ENCODE measurements at regions not wholly inside any gene's neighbourhood (a gene's known extent, or its start where the extent isn't known, plus 50 kb on each side); places are given as distances from the start of the nearest gene placed in this dataset.

DNA sequence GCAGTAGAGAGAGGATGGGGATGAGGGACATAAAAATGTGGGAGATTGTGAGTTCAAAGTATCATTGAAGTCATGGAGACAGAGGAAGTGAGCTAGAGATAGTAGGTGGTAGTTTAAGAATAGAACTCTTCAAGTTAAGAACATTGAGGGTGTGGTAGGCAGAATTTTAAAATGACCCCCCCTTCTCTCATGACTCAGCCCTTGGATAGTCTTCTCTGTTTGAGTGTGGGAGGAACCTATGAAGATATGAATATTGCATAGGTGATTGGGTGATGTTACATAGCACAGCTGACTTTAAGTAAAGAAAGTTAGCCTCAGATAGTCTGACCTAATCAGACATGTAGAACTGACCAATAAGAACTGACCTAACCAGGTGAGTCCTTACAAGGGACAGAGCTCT is 418.6 kb downstream of the FOXO1 start:
- no peak for DNase-seq (ENCODE audit: low read depth, low spot score)

DNA sequence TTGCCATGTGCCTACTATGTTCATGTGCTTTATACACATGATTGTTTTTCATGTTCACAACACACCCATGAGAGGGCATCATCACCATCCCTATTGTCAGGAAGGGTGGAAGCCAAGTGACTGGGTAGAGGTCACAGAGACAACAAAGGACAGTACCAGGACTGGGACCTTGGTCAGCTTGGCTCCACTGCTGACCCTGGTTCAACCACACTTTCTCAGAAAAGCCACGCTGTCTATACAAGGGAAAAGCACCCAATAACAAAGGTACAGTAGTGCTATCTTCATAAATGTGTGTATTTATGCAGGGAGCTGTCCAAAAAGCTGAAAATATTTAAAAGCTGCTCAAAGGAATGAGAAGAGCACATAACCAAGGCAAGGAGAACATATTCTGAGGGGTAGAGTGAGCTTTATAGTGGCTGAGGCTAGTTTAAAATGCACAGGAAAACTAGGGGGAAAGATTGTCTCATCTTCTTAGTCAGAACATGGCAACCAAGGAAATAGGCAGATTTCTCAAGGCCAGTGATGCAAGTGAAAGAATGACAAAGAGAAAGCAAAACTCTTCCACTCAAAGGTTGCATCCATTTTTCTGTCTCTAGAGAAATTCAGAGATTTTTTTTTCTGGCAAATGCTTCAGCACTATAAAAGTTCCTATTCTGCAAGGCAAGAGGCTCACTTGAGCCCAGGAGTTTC is 415.0 kb downstream of the FOXO1 start:
- DNase-seq (ENCODE audit: low read depth, low spot score): no peak

DNA sequence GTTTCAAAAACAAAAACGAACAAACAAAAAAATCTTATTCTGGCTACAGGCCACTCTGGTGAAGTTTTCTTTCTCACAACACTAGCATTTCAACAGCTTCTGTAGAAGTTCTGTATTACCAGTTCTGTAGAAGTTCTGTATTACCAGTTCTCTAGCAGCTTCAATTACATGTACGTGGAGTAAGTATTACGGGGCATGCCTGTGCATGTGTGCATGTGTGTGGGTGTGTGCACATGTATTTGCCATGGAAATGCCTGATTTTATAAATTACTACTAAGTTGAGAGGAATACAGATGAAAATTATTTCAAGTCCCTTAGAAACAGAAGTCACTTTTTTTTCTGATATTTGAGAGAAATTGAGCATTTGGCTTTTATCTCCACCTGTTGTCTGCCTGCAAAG is 414.2 kb downstream of the FOXO1 start:
- no peak for DNase-seq (ENCODE audit: low read depth, low spot score)

DNA sequence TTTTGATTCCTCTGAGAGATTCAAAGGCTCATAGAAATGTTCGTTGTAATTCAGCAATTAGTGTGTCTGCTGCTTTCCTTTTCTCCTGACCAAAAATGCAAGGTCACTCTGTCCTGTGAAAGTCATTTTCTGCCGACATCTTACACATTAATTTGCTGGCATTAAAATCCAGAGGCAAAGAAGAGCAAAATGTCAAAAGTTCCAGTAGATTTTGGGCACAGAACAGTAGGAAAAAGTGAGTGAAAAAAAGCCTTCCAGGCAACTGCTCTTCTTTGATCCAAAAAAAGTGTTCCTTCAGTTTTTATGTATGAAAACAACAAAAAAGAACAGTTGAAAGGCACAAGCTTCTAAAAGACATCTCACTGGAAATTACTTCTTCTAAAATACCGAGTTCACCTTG is 413.8 kb downstream of the FOXO1 start:
- DNase-seq (ENCODE audit: low read depth, low spot score): no peak

DNA sequence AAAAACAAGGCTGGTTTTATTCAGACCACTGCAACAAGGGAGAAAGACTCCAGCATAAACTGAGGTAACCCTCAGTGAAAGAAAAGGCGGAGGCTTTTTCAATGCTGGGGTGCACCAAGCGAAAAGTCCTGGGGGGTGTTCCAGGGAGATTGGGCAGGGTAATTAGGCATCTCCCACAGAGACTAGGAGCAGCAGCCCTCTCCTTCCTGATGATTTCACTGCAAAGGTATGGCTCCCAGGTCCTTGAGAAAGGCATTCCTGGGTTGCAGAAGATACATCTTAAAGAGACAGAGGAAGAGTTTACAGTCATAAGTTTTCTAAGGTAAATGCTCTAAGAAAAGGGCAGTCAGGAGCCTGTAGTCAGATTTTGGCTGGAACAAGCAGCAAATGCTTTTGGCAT is 412.0 kb downstream of the FOXO1 start:
- peak; percentile 31 for DNase-seq (ENCODE audit: low read depth, low spot score)

DNA sequence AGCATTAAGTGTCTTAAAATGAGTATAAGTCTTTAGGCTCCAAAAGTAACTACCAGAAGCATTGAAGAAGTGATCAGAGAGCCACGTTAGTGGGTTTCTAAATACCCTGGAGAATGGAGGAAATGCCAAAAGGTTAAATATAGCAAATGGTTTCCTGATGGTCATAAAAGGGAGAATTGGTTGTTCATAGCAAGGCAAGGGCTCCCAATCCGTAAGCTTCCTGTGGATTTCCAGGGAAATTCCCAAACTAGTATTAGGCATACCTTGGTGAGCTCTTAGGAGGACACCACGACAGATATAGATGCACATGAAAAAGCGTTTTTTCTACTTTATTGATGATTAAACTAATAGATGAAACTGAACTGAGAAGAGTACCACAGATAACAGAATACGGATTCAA is 410.9 kb downstream of the FOXO1 start:
- DNase-seq (ENCODE audit: low read depth, low spot score): no peak

DNA sequence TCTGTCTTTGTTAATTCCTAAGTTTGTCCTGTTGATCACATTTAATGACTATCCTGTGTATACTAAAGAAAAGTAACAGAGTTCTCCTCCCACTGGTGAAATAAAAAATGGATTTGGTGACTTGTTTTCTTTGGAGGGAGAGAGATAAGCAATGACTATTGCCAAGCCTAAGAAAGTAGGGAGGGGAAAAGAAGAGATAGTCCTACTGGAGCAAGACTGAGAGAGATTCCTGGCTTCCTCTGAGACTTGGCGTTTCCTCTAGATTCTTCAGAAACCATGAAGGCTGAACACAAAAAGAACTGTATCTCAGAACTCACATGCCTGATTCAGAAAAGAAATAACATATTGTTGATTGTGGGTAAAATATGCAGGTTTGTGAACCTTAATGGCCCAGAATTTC is 406.5 kb downstream of the FOXO1 start:
- DNase-seq (ENCODE audit: low read depth, low spot score): no peak

DNA sequence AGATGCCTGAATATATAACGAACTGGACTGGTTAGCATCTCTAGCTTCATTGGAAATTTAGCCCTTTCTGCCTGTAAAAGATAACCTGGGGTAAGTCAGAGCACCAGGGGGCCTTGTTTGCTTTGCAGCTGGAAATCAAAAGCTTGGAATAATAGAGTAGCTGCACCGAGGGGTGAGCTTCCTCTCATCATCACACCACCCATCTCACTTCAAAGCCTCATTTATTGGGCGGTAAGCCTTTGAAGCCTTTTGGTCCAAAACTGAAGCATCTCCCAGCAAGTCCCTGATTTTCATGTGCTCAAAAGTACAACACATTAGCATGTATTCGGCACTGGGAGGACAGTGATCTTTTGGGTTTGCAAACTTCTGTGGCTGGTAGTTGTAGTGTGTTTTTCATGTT is 405.1 kb downstream of the FOXO1 start:
- no peak for DNase-seq (ENCODE audit: low read depth, low spot score)

DNA sequence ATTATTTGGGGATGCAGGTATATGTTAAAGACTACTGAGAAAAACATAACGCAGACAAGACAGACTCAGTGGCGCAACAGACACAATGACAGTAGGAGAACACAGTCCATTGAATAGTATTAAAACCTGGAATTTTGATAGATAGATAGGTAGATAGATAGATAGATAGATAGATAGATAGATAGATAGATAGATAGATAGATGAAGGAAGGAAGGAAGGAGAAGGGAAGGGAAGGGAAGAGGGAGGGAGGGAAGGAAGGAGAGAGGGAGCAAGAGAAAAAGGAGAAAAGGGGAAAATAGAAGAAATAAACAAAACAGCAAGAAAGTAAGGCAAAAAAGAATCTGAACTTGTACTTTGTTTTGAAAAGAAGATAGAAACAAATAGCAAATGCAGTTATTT is 404.5 kb downstream of the FOXO1 start:
- no peak for DNase-seq (ENCODE audit: low read depth, low spot score)

DNA sequence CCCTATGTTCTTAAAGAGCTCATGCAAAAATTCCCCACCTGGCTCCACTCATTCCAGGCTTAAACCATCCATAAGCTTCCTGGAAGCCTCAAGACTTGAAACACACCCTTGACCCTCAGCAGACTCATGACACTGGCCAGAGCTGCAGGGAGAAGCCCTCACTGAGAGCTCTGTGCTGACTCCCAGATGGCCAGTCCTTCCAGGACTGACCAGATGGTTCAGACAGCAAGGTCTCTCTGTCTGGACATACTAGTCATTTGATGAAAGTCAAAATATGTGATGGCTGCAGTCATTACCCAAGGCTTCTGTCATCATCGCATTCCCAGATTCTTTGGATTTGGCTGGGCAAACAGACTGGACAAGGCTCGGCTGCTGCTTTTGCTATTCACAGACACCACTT is 397.4 kb downstream of the FOXO1 start:
- DNase-seq (ENCODE audit: low read depth, low spot score): no peak

DNA sequence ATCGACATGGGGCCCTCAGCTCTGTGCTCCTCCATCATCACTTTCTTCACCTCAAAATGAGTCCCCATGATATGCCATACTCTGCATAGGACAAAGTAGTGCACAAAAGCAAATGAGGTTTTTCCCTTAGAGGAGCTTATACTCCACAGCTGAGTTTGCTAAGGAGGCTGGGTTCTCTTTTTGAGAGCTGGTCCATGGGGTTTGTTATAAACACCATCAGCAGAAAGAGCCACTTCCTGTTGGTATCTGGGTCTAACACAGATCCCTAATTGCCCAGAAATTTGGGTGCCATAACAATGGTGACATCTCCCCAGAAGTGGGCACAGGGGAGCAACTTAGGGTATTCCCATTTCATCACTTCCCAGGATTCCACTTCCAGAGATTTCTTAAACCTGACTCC is 395.7 kb downstream of the FOXO1 start:
- no peak for DNase-seq (ENCODE audit: low read depth, low spot score)

DNA sequence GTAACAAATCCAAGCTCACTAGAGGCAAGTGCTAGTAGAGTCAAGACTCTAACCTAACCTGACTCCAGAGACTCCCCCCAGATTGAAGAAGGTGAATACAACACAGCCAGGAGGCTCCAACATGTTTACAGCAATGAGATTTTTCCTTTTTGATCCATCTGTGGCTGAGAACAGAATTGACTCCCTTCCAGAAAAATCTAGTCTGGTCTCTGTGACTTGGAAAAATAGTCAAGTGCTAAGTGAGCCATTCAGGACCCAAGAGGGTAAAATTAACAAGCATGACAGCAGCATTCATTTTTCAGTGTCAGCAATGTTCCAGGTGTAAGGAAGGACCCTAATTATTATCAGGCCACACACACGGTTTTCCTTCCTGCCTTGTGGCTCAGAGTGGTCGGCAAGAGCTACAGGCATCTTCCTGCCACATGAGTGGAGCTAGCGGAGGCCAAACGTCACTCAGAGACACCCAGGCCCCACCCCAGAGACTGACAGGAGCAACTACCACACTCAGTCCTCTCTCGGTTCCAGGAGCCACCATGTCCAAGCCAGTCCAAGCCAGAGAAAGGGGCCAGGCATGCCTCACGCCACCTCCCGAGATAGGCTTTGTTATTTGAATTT is 395.1 kb downstream of the FOXO1 start:
- DNase-seq (ENCODE audit: low read depth, low spot score): no peak

DNA sequence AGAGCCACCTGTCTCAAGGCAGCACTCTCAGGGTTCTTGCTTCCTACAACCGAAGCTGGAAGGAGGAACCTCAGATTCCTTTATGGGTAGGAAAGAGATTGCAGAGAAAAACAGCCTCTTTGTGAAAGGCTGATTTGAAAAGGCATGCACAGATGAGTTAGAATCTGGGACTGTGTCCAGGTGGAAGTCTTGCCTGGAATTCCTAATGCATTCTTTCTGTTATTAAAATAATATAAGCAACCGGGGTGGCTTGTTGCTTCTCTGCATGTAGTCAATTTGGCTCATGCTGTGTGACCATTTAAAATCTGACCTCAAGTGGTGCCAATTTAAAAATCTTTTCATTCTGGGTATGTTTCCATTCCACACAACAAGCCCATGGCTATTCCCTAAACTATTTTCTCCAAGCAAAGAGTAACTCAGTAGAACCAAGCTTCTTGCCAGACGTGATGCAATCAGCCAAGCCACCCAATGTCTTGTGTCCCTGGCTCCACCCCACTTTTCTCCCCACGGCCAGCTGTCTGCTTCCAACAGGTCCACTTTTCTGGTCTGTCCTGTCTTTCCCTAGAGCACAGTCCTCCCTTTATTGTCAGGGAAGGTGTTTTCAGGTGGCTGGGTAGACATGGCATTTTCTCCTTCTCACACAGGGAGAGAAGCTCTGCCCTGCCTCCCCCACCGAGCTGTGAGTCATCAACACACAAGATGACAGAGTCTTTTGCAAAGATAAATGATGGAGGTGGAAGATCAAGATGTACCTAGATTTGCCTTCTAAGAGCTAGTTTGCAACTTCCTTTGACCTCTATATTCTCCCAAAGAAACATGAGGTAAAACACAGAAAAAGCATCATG is 394.3 kb downstream of the FOXO1 start:
- DNase-seq (ENCODE audit: low read depth, low spot score): peak; percentile 94

DNA sequence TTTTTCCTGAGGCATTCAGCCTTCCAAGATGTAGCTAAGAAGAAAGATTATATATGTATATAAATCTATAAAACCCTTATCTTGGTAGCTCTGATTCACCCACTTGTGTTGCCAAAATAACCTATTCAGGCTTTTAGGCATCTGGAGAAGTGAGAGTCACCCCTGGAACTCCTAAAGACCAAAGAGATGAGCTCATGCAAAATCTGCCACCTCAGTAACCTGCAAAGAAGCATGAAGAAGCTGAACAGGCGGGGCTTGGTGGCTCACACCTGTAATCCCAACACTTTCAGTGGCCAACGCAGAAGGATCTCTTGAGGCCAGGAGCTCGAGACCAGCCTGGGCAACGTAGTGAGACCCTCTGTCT is 393.7 kb downstream of the FOXO1 start:
- peak; percentile 37 for DNase-seq (ENCODE audit: low read depth, low spot score)

DNA sequence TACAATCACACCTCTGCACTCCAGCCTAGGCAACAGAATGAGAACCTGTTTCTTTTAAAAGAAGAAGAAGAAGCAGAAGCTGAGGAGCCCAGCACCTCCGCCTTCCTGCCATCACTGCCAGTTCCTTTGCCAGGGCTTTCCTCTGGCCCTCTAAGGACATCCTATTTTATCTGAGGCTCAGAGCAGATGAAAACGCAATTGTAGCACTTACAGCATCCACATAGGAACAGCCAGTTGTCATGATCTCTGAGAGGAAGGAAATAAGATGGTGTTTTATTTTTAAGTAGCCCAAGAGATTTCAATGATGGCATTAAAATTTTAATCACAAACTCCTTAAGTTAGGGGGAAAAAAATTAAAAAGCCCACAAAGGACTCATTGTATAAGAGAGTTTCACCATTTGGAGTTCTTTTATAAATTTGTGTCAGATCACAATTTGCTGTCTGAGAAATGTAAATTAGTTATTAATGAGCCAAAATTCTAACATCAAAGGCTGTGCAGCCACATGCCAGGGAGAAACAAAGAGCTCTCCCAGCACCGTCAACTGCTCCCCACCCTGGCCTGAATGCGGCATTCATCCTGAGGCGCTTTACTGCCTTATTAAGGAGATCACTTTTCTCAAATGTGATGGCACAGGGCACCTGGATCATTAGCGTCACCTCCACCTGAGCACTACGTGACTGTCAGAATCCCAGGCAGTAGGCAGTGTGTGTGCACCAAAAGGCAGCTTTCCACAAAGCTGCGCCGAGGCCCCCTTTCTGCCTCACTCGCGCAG is 393.0 kb downstream of the FOXO1 start:
- peak; percentile 49 for DNase-seq (ENCODE audit: low read depth, low spot score)

DNA sequence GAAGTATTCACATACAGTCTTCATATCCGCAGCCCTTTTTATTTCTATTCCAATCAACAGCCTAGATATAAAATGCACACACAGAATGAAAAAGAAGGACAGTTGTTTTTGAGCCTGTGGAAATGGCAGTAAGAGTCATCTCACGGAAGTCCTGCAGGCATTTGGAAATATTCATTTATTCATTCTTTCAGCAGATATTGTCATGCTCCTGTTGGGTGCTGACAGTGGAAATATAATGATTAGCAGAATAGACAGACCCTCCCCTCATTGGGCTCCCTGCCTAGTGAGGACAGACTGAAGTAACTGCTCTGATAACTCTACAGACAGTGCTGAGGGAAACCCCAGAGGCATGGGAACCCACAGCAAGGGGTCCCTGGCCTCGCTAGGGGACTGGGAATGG is 392.3 kb downstream of the FOXO1 start:
- no peak for DNase-seq (ENCODE audit: low read depth, low spot score)

DNA sequence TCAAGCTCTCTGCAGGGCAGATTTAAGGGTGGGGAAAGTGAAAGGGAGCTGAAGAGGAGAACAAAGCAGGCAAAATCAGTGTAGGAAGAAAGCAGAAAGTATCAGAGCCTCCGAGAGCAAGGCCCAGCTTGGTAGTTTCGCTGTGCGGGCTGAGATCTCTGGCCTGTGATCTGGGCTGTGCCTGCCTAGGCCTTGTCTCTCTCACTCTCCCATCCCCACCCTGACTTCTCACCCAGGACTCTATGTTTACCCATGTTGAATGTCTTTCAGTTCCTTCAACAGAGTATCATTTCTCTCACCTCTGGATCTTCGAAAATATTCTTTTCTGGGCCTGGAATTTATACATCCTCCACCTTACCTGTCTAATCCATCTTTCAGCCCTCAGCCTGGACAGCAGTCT is 391.3 kb downstream of the FOXO1 start:
- DNase-seq (ENCODE audit: low read depth, low spot score): no peak

DNA sequence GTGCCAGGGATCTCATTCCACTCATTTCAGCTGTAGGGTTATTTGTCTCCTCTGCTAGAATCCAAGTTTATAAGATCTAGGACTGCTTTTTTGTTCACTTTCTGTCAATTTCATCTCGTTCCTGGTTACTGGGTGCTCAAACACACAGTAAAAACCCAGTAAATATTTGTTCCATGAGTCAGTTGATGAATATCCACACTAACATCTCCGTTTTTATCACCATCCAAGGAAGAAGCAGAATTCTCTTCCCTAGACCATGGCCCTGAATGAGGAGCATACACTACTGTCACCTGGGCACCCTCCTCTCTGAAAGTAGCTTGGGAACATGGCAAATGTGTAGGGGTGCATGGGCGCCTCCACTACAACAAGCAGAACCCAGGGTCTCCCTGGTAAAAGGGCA is 390.8 kb downstream of the FOXO1 start:
- peak; percentile 31 for DNase-seq (ENCODE audit: low read depth, low spot score)

DNA sequence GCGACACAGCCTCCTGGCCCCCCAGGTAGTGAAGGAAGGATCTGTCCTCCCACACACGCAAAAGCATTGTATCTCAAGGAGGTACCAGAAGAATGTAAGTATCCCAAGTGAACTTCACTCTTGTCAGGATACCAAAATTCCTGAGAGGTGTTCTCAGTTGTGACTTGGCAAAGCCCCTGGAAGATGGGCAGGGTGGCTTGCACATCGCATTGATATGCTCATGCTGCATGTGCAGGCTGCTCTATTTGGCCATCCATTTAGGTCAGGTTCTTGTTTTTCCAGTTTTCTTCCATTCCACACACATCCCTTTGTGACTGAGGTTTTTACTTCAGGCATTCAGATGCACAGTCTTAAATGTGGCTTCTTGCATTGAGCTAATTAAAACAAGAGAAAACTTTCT is 382.8 kb downstream of the FOXO1 start:
- no peak for DNase-seq (ENCODE audit: low read depth, low spot score)

DNA sequence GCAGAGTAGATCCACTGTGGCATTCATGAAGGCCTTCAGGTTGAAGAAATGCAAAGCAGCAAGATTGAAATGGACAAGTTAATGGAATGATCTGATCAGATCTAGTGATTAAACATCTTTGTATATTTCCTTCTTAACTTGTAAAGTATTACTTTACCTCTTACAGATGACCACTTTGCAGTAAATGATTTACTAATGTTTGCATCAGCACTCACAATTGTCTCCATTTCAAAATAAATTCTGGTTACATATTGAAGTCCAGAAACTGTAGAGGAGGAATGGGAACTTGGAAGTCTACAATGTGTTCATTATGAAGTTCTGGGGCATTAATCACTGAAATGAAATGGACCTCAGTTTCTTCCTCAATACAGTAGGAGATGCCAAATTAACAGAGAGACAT is 380.8 kb downstream of the FOXO1 start:
- DNase-seq (ENCODE audit: low read depth, low spot score): no peak

DNA sequence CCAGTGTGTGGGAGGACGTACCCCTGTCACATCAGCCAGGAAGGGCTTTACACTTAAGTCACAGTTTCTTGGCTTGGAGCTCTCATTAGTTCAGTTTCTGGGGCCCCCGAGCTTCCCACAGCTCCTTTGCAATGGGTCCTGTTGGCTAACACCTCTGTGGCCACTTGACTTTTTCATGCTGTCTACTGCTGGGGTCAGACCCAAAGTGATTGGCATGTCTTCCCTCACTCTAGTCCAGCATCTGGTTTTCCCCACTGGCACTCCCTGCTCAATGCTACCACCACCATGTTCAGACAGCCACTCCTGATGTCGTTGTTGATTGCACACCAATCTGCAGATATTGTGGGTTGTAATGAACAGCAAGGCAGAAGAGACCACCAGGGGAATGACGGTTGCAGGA is 379.0 kb downstream of the FOXO1 start:
- no peak for DNase-seq (ENCODE audit: low read depth, low spot score)

DNA sequence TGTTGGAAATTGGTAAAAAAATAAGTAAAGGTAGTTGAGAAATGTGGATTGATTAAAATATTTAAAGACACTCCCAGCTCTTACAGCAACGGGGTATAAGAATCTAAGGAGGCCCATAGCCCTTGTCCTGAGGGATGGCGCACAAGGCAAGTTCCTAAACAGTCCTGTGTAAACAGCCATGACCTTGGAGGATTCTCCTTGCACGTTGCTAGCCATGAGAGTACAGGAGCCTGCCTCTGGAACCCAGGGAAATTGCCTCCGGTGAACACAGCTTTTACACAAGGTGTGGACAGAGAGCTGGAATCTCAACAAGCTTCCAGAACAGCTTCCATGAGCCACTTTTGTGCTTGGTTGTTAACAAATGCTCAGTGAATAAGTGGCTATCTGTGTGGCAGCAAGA is 378.2 kb downstream of the FOXO1 start:
- no peak for DNase-seq (ENCODE audit: low read depth, low spot score)

Measured in astrocyte of the hippocampus (primary cell).